ENCODE measurements at regions not wholly inside any gene's neighbourhood (a gene's known extent, or its start where the extent isn't known, plus 50 kb on each side); places are given as distances from the start of the nearest gene placed in this dataset.

GRCh38 chr6:67287566-67287965 is 1347.5 kb upstream of the ADGRB3 start:
- TF ChIP-seq TCF12 (IDR thresholded peaks at IDR 0.05; ENCODE audit: low read depth) (no peak), TAF1 (IDR thresholded peaks at IDR 0.05; ENCODE audit: low read depth) (no peak), ZBTB7A (IDR thresholded peaks at IDR 0.05; ENCODE audit: low read depth) (no peak)
- TF ChIP-seq, protein P1, sequence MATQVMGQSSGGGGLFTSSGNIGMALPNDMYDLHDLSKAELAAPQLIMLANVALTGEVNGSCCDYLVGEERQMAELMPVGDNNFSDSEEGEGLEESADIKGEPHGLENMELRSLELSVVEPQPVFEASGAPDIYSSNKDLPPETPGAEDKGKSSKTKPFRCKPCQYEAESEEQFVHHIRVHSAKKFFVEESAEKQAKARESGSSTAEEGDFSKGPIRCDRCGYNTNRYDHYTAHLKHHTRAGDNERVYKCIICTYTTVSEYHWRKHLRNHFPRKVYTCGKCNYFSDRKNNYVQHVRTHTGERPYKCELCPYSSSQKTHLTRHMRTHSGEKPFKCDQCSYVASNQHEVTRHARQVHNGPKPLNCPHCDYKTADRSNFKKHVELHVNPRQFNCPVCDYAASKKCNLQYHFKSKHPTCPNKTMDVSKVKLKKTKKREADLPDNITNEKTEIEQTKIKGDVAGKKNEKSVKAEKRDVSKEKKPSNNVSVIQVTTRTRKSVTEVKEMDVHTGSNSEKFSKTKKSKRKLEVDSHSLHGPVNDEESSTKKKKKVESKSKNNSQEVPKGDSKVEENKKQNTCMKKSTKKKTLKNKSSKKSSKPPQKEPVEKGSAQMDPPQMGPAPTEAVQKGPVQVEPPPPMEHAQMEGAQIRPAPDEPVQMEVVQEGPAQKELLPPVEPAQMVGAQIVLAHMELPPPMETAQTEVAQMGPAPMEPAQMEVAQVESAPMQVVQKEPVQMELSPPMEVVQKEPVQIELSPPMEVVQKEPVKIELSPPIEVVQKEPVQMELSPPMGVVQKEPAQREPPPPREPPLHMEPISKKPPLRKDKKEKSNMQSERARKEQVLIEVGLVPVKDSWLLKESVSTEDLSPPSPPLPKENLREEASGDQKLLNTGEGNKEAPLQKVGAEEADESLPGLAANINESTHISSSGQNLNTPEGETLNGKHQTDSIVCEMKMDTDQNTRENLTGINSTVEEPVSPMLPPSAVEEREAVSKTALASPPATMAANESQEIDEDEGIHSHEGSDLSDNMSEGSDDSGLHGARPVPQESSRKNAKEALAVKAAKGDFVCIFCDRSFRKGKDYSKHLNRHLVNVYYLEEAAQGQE (IDR thresholded peaks at IDR 0.05; ENCODE audit: low read depth), result no peak
